SU-DHL-6 (cell line): ENCODE measurements at regions not wholly inside any gene's neighbourhood (a gene's known extent, or its start where the extent isn't known, plus 50 kb on each side); places are given as distances from the start of the nearest gene placed in this dataset.

Experiments
- CTCF ChIP-seq: fragments of 200-600 bp; sonication (generic); IDR thresholded peaks from one replicate; pipeline ENCODE4 v1.5.1; 2017; ENCODE audit warnings: antibody characterized with exemption, mild to moderate bottlenecking, low read length, moderate library complexity; ENCODE audit not compliant: insufficient read depth, poor library complexity, severe bottlenecking
- EZH2phosphoT487 ChIP-seq: fragments of 200-600 bp; sonication (generic), shearing (Covaris generic); conservative IDR thresholded peaks from 2 replicates; pipeline ENCODE4 v1.6.1; 2018; ENCODE audit warnings: mild to moderate bottlenecking, antibody characterized with exemption, low read length, moderate library complexity, mixed read lengths

GRCh38 chr5:4725594-4725993, 414.5 kb upstream of the ADAMTS16 start:
- TF ChIP-seq CTCF (no peak), EZH2phosphoT487 (no peak)
